Gastrocnemius medialis (tissue), 4 donors: ENCODE measurements at regions not wholly inside any gene's neighbourhood (a gene's known extent, or its start where the extent isn't known, plus 50 kb on each side); places are given as distances from the start of the nearest gene placed in this dataset.

Experiments used
- CTCF ChIP-seq, 5 experiments: fragments of 450-650 bp in 3 of 5; fragments of 200-600 bp in 2 of 5; sonication (generic) in 2 of 5; IDR thresholded peaks in 4 of 5; conservative IDR thresholded peaks in 1 of 5; 1 replicate in 4 of 5; 2 replicates in 1 of 5; pipeline ENCODE4 v1.5.1; 2016 to 2019; ENCODE audit warnings: antibody characterized with exemption in 5 of 5, mild to moderate bottlenecking in 3 of 5, moderate library complexity in 3 of 5
- POLR2A ChIP-seq, 2 donors: fragments of 450-650 bp; IDR thresholded peaks; one replicate each; pipeline ENCODE4 v1.6.1; 2017; ENCODE audit warnings: antibody characterized with exemption in 2 of 2, mild to moderate bottlenecking in 2 of 2, moderate library complexity in 2 of 2

GRCh38 chr2:239902749-239903201 lies 122.4 kb downstream of the NDUFA10 start:
- TF ChIP-seq CTCF (IDR thresholded peaks at IDR 0.05 in 4 of 5, conservative IDR thresholded peaks at IDR 0.05 in 1 of 5) (no peak), POLR2A (IDR thresholded peaks at IDR 0.05) (no peak)
